ENCODE measurements at regions not wholly inside any gene's neighbourhood (a gene's known extent, or its start where the extent isn't known, plus 50 kb on each side); places are given as distances from the start of the nearest gene placed in this dataset.
A peak's percentile ranks its signal among the peaks of the same experiment; 100 is the strongest.

DNA sequence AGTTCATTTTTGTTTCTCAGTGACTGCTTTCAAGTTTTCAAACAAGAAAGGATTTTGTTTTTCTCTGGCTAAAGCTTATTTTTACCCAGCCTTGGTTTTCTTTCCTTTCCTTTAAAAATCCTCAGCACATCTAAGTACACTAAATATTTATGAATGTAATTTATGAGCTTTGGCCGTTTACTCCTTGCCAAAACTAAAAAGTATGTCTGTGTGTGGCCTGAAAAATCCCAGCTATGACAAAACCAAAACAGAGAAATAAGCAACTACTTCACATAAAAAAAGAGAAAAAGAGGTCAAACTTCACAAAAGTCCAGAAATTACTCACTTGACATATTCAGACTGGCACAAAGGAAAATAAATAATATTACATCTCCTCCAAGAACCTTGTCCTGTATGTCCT, 365.1 kb upstream of the NFE2L3 start:
- Histone ChIP-seq H3K36me3 (no peaks in the 10 kb centered on the region), H3K9me3 (replicated peaks) (no peaks in the 10 kb centered on the region), H3K4me1 (peaks cover 15% of the 10 kb centered on the region), H3K27me3 (ENCODE audit: low read depth) (no peaks in the 10 kb centered on the region), H3K4me3 (no peak overlapping the region), H3K27ac (replicated peaks) (peak overlapping the region; percentile 82)
- no peak for TF ChIP-seq CTCF (IDR thresholded peaks at IDR 0.05; ENCODE audit: borderline replicate concordance)
- no peak for DNase-seq
- intact Hi-C loops (cut with micrococcal nuclease), result no loop called here

- no peak overlapping the region for H3K4me3 ChIP-seq
- no peaks in the 10 kb centered on the region for H3K9me3 ChIP-seq (replicated peaks)
- intact Hi-C loops (cut with micrococcal nuclease), result no loop called here
- no peak for DNase-seq
- H3K4me1 ChIP-seq, result peaks cover 15% of the 10 kb centered on the region
- no peaks in the 10 kb centered on the region for H3K36me3 ChIP-seq
- no peaks in the 10 kb centered on the region for H3K27me3 ChIP-seq (ENCODE audit: low read depth)
- TF ChIP-seq CTCF (IDR thresholded peaks at IDR 0.05; ENCODE audit: borderline replicate concordance), result no peak
- H3K27ac ChIP-seq (replicated peaks), result peak overlapping the region; percentile 82
Observed at GRCh38 chr7:25787336-25787735, 364.7 kb upstream of the NFE2L3 start.

DNA sequence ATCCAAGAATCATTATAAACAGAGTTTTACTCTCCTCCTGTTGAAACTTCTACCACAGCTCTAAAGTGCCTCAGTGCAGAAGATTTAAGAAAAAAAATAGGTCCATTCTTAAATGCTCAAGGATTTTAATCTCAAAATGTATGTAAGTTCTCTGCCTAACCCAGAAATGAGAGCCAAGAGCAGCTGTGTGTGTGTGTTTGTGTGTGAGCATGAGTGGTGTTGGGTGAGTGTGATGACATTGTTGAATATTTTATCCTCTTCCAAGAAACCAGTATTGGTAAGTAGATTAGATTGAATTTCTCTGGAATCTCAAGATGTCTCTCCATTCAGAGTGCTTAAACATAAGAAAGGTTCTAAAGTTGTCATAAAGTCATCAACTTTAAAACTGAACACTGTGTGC, 363.6 kb upstream of the NFE2L3 start:
- no peak for TF ChIP-seq CTCF (IDR thresholded peaks at IDR 0.05; ENCODE audit: borderline replicate concordance)
- H3K27me3 ChIP-seq (ENCODE audit: low read depth), result no peaks in the 10 kb centered on the region
- peaks cover 15% of the 10 kb centered on the region for H3K4me1 ChIP-seq
- intact Hi-C loops (cut with micrococcal nuclease), result no loop called here
- H3K36me3 ChIP-seq, result no peaks in the 10 kb centered on the region
- no peaks in the 10 kb centered on the region for H3K9me3 ChIP-seq (replicated peaks)
- H3K4me3 ChIP-seq, result no peak overlapping the region
- DNase-seq, result no peak
- H3K27ac ChIP-seq (replicated peaks), result peak overlapping the region; percentile 82

- no peak for DNase-seq
- intact Hi-C loops (cut with micrococcal nuclease), result no loop called here
- Histone ChIP-seq H3K36me3 (no peaks in the 10 kb centered on the region), H3K27ac (replicated peaks) (peak overlapping the region; percentile 82), H3K27me3 (ENCODE audit: low read depth) (no peaks in the 10 kb centered on the region), H3K4me3 (no peak overlapping the region), H3K4me1 (peaks cover 15% of the 10 kb centered on the region), H3K9me3 (replicated peaks) (no peaks in the 10 kb centered on the region)
- no peak for TF ChIP-seq CTCF (IDR thresholded peaks at IDR 0.05; ENCODE audit: borderline replicate concordance)
Observed at GRCh38 chr7:25788961-25789620, 362.9 kb upstream of the NFE2L3 start.

DNA sequence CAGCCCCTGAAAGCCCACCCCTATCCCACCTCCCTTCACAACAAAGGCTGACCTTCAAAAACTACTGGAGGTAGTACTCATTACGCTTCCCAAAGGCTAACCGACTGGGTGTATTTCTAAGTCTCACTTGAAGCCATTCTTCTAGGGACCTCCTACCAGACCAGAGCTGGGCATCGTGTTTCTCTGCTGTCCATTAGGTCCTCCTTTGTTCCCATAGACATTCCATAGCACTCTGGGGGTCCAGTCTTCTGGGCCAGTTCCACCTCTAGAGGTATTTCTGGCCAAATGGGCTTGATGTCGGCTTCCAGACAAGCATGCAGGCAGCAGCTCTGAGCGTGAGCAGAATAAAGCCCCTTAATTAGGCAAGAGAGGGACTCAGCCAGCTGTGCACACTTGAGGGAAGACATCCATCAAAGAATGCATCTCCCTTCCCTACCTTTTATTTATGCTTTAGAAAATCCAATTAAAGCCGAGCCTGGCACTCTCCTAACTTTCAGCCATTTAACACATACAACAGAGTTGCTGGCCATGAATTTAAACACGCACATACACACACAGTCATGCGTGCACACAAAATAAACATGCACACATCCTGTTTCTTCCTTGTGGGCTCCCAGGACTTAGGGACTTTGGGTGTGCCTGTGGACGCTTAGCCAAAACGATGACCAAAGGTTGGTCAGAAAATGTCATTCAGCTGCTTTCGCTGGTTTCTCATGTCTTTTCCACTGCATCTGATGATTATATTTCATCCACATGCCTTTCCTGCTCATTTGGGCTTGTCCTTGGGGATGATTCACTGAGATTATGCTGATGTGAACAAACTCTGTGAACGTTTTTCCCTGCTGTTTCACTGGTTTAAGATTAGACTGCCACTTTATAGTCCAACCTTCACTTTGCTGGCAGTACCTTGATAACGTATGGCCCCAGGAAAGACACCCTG, 362.0 kb upstream of the NFE2L3 start:
- peak overlapping the region; percentile 82 for H3K27ac ChIP-seq (replicated peaks)
- no peaks in the 10 kb centered on the region for H3K36me3 ChIP-seq
- no peaks in the 10 kb centered on the region for H3K9me3 ChIP-seq (replicated peaks)
- intact Hi-C loops (cut with micrococcal nuclease), result no loop called here
- DNase-seq, result no peak
- no peaks in the 10 kb centered on the region for H3K27me3 ChIP-seq (ENCODE audit: low read depth)
- no peak overlapping the region for H3K4me3 ChIP-seq
- H3K4me1 ChIP-seq, result peaks cover 15% of the 10 kb centered on the region
- no peak for TF ChIP-seq CTCF (IDR thresholded peaks at IDR 0.05; ENCODE audit: borderline replicate concordance)

All from left ventricle myocardium inferior (tissue), 1 donor.